ENCODE measurements at regions not wholly inside any gene's neighbourhood (a gene's known extent, or its start where the extent isn't known, plus 50 kb on each side); places are given as distances from the start of the nearest gene placed in this dataset.

GRCh38 chr10:78378192-78378591 is 344.5 kb downstream of the RPS24 start:
- TF ChIP-seq CTCF (IDR thresholded peaks at IDR 0.05), result no peak
- H3K27ac Mint-ChIP-seq (ENCODE audit: unreplicated experiment), result no peak overlapping the region
- H3K9me3 Mint-ChIP-seq (ENCODE audit: low read depth), result peaks cover 8% of the 10 kb centered on the region
- H3K4me1 Mint-ChIP-seq (ENCODE audit: low read depth), result peaks cover 15% of the 10 kb centered on the region
- no peaks in the 10 kb centered on the region for H3K36me3 Mint-ChIP-seq (ENCODE audit: low read depth)
- DNase-seq (ENCODE audit: low spot score), result no peak
- no peak overlapping the region for H3K4me3 Mint-ChIP-seq (ENCODE audit: unreplicated experiment)
- peaks cover 6% of the 10 kb centered on the region for H3K27me3 Mint-ChIP-seq (ENCODE audit: low read depth)

GRCh38 chr10:78381107-78381506 is 347.4 kb downstream of the RPS24 start:
- no peaks in the 10 kb centered on the region for H3K36me3 Mint-ChIP-seq (ENCODE audit: low read depth)
- peak; percentile 49 for TF ChIP-seq CTCF (IDR thresholded peaks at IDR 0.05)

GRCh38 chr10:78382047-78382446 is 348.4 kb downstream of the RPS24 start:
- no peaks in the 10 kb centered on the region for H3K36me3 Mint-ChIP-seq (ENCODE audit: low read depth)

More at GRCh38 chr10:78381107-78381506, 347.4 kb downstream of the RPS24 start:
- peaks cover 8% of the 10 kb centered on the region for H3K9me3 Mint-ChIP-seq (ENCODE audit: low read depth)
- H3K4me1 Mint-ChIP-seq (ENCODE audit: low read depth), result peaks cover 24% of the 10 kb centered on the region
- H3K27me3 Mint-ChIP-seq (ENCODE audit: low read depth), result peaks cover 10% of the 10 kb centered on the region
- H3K4me3 Mint-ChIP-seq (ENCODE audit: unreplicated experiment), result no peak overlapping the region
- H3K27ac Mint-ChIP-seq (ENCODE audit: unreplicated experiment), result no peak overlapping the region
- DNase-seq (ENCODE audit: low spot score), result peak; percentile 19

GRCh38 chr10:78382772-78383171 is 349.1 kb downstream of the RPS24 start:
- Mint-ChIP-seq H3K9me3 (ENCODE audit: low read depth) (peaks cover 8% of the 10 kb centered on the region), H3K27me3 (ENCODE audit: low read depth) (peaks cover 23% of the 10 kb centered on the region), H3K4me3 (ENCODE audit: unreplicated experiment) (no peak overlapping the region), H3K27ac (ENCODE audit: unreplicated experiment) (no peak overlapping the region), H3K36me3 (ENCODE audit: low read depth) (no peaks in the 10 kb centered on the region), H3K4me1 (ENCODE audit: low read depth) (peaks cover 16% of the 10 kb centered on the region)
- no peak for DNase-seq (ENCODE audit: low spot score)
- no peak for TF ChIP-seq CTCF (IDR thresholded peaks at IDR 0.05)

More at GRCh38 chr10:78382047-78382446, 348.4 kb downstream of the RPS24 start:
- Mint-ChIP-seq H3K4me1 (ENCODE audit: low read depth) (peaks cover 22% of the 10 kb centered on the region), H3K9me3 (ENCODE audit: low read depth) (peaks cover 8% of the 10 kb centered on the region), H3K4me3 (ENCODE audit: unreplicated experiment) (no peak overlapping the region), H3K27me3 (ENCODE audit: low read depth) (peaks cover 17% of the 10 kb centered on the region), H3K27ac (ENCODE audit: unreplicated experiment) (no peak overlapping the region)
- DNase-seq (ENCODE audit: low spot score), result no peak
- TF ChIP-seq CTCF (IDR thresholded peaks at IDR 0.05), result no peak

GRCh38 chr10:78383378-78384048 is 349.9 kb downstream of the RPS24 start:
- H3K4me1 Mint-ChIP-seq (ENCODE audit: low read depth), result peaks cover 9% of the 10 kb centered on the region

More at GRCh38 chr10:78383378-78384048, 349.9 kb downstream of the RPS24 start:
- H3K27ac Mint-ChIP-seq (ENCODE audit: unreplicated experiment), result no peak overlapping the region
- H3K27me3 Mint-ChIP-seq (ENCODE audit: low read depth), result peaks cover 30% of the 10 kb centered on the region
- TF ChIP-seq CTCF (IDR thresholded peaks at IDR 0.05), result no peak
- DNase-seq (ENCODE audit: low spot score), result no peak
- H3K36me3 Mint-ChIP-seq (ENCODE audit: low read depth), result no peaks in the 10 kb centered on the region
- H3K4me3 Mint-ChIP-seq (ENCODE audit: unreplicated experiment), result no peak overlapping the region
- H3K9me3 Mint-ChIP-seq (ENCODE audit: low read depth), result peaks cover 8% of the 10 kb centered on the region
